ENCODE measurements at regions not wholly inside any gene's neighbourhood (a gene's known extent, or its start where the extent isn't known, plus 50 kb on each side); places are given as distances from the start of the nearest gene placed in this dataset.

DNA sequence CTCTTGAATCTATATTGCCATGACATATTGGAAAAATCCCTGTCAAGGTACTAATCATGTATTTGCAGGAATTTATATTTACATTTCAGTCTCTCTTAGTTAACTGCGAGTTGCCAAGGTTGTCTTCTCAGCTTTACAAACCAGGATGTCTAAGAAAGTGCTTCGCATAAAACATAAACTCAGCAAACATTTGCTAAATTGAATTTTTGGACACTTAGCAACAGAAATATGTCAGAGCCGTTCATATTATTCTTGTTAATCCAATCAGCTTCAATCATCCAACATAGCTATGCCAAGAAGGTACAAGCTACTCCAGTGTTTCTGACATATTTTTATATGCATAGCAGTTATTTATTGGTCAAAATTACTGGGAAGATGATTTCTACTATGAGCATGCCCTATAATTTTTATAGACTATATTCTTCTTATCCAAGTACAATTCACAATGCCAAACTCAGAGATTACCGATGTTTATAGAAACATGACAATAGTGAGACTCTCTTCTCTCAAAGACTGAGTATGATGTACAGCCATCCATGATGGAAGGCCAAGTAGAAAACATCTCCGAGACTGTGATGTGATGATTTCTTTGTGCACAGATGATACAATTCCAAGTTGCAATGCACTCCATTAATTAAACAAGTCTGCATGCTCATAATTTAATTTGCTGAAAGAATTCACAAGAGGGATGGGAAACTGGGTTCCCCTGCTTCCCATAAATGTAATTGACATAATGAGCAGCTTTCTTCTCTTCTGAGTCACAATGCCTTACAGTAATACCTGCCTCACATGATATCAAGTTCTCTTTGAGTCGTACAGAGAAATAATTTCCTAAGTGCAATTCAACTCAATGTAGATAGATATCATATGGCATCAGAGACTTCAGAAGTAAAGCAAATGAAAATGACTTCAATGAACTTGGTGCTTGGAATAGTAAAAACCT is 776.3 kb downstream of the EFNB2 start:
- TF ChIP-seq, protein P1, sequence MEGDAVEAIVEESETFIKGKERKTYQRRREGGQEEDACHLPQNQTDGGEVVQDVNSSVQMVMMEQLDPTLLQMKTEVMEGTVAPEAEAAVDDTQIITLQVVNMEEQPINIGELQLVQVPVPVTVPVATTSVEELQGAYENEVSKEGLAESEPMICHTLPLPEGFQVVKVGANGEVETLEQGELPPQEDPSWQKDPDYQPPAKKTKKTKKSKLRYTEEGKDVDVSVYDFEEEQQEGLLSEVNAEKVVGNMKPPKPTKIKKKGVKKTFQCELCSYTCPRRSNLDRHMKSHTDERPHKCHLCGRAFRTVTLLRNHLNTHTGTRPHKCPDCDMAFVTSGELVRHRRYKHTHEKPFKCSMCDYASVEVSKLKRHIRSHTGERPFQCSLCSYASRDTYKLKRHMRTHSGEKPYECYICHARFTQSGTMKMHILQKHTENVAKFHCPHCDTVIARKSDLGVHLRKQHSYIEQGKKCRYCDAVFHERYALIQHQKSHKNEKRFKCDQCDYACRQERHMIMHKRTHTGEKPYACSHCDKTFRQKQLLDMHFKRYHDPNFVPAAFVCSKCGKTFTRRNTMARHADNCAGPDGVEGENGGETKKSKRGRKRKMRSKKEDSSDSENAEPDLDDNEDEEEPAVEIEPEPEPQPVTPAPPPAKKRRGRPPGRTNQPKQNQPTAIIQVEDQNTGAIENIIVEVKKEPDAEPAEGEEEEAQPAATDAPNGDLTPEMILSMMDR (IDR thresholded peaks at IDR 0.05): no peak
- no peak for TF ChIP-seq POLR2A (IDR thresholded peaks at IDR 0.05)
- H3K9me3 ChIP-seq: no peaks in the 10 kb centered on the region
- H3K4me3 ChIP-seq: no peak overlapping the region
- H3K27ac ChIP-seq: no peak overlapping the region
- DNase-seq: no peak
- H3K36me3 ChIP-seq: no peaks in the 10 kb centered on the region
- intact Hi-C loops (cut with DNase I; ENCODE audit: low total_unique reads): no loop called here
- no peaks in the 10 kb centered on the region for H3K27me3 ChIP-seq
- H3K4me1 ChIP-seq: no peaks in the 10 kb centered on the region

DNA sequence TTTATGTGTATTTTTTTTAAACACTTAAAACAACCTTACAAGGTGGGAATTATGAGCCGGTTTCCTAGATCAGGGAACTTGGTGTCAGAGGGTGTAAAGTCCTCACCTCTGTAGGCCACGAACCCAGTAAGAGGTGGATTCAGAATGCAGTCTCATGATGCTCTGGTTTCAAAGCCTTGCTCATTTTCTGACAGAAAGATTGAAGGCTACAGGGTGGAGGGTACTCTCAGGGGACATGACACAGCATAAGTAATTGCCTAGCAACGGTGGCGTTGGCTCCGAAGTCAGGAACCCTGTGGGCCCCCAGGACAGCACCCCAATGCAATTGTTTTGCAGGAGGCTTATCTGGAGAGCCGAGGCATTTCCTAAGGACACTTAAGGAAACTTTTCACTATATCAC is 794.7 kb downstream of the EFNB2 start:
- intact Hi-C loops (cut with DNase I; ENCODE audit: low total_unique reads): no loop called here
- Histone ChIP-seq H3K36me3 (no peaks in the 10 kb centered on the region), H3K4me1 (no peaks in the 10 kb centered on the region), H3K4me3 (no peak overlapping the region), H3K27ac (no peak overlapping the region), H3K9me3 (no peaks in the 10 kb centered on the region), H3K27me3 (no peaks in the 10 kb centered on the region)
- no peak for DNase-seq
- TF ChIP-seq, protein P1 (IDR thresholded peaks at IDR 0.05): no peak
- no peak for TF ChIP-seq POLR2A (IDR thresholded peaks at IDR 0.05)

DNA sequence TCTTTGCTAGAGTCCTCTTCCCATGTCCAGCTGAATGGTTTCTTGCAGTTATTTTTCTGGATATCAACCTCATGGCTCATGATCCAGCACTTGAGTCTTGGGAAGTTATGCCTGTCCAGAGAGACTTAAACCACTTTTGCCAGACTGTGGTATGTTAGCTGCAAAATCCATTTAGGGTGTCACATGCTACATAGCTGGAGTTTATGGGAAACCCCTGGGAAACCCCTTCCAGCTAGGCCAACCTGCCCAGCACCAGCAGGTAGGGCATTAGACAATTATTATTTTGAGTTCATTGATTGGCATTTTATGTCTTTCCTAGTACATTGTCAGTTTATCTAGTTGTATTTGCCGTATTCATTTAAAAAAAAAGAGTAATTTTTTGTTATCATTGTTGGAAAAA is 797.8 kb downstream of the EFNB2 start:
- no peaks in the 10 kb centered on the region for H3K4me1 ChIP-seq
- no peak for TF ChIP-seq POLR2A (IDR thresholded peaks at IDR 0.05)
- TF ChIP-seq, protein P1 (IDR thresholded peaks at IDR 0.05): no peak
- no peak for DNase-seq
- H3K27me3 ChIP-seq: no peaks in the 10 kb centered on the region
- H3K27ac ChIP-seq: no peak overlapping the region
- intact Hi-C loops (cut with DNase I; ENCODE audit: low total_unique reads): no loop called here
- H3K9me3 ChIP-seq: no peaks in the 10 kb centered on the region
- H3K4me3 ChIP-seq: no peak overlapping the region
- H3K36me3 ChIP-seq: no peaks in the 10 kb centered on the region

DNA sequence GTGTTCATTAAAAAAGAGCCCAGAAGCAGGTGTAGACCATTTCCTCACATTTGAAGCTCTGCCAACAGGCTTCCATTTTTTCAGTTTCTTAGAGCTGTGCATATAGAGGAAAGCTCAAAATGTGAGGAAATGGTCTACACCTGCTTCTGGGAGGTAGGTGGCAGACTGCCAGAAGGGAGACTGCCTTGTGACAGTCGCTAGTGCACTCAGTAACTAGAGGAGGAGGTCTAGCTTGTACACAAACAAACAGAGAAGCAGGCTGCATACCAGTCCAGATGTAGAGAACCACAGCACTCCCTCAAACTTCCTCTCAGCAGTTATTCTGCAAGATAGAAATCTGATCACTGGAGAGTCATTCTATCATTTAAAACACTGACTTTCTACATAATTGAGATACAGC is 800.2 kb downstream of the EFNB2 start:
- no peak overlapping the region for H3K27ac ChIP-seq
- no peak for DNase-seq
- intact Hi-C loops (cut with DNase I; ENCODE audit: low total_unique reads): no loop called here
- no peaks in the 10 kb centered on the region for H3K9me3 ChIP-seq
- no peaks in the 10 kb centered on the region for H3K27me3 ChIP-seq
- no peak overlapping the region for H3K4me3 ChIP-seq
- H3K36me3 ChIP-seq: no peaks in the 10 kb centered on the region
- H3K4me1 ChIP-seq: no peaks in the 10 kb centered on the region
- TF ChIP-seq POLR2A (IDR thresholded peaks at IDR 0.05): no peak
- TF ChIP-seq, protein P1 (IDR thresholded peaks at IDR 0.05): no peak

DNA sequence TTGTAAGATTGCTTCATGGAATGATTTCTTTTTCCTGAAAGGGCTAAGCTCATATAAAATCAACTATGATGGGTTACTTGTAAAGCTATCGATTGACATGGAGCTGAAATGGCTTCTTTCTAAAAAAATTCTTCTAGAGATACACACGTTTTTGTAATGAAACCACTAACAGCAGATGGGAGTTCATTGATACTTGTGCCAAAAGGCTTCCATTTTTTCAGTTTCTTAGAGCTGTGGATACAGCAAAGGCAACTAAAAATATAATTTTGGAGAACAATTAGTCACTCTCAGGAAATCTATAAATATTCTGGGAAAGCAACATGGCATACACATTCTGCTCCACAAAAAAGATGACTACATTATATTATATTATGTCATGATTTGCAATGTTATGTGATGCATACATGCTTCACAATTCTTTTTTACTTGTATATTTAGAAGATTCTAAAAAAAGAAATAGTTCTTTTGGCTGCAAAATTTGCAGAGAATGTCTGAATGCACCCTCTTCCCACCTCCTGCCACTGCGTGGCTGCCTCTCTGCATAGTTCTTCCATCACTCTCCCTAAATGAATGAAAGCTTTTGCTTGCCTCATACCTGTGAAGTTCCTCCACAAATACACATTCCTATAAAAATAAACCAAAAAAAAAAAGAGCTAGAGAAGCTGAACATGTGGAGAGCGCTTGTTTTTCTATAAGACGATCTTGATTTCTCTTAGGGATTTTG is 802.5 kb downstream of the EFNB2 start:
- intact Hi-C loops (cut with DNase I; ENCODE audit: low total_unique reads): no loop called here
- no peak for DNase-seq

More for the DNA sequence above, 802.5 kb downstream of the EFNB2 start:
- Histone ChIP-seq H3K4me3 (no peak overlapping the region), H3K9me3 (no peaks in the 10 kb centered on the region), H3K27ac (no peak overlapping the region), H3K4me1 (no peaks in the 10 kb centered on the region), H3K27me3 (no peaks in the 10 kb centered on the region), H3K36me3 (no peaks in the 10 kb centered on the region)
- TF ChIP-seq, protein P1 (IDR thresholded peaks at IDR 0.05): no peak
- no peak for TF ChIP-seq POLR2A (IDR thresholded peaks at IDR 0.05)
